T-helper 2 cell treated with Interferon-gamma antibody and Interleukin-4, amounts not matched to agents 5 μg/mL and 100 μg/mL, for 36 hours (primary cell): ENCODE measurements at regions not wholly inside any gene's neighbourhood (a gene's known extent, or its start where the extent isn't known, plus 50 kb on each side); places are given as distances from the start of the nearest gene placed in this dataset.
"Not testable (repeated sequence)": the region's sequence is repeated elsewhere in the genome, so short reads cannot be mapped to it uniquely, and the experiment has no call there.

Experiments used
- DNase-seq: peaks from one replicate; pipeline ENCODE4 v3.0.0; 2021; ENCODE audit warnings: low spot score
- H3K27ac Mint-ChIP-seq: one replicate; pipeline ENCODE4 v1.8.0; 2021; ENCODE audit warnings: mild to moderate bottlenecking, mixed read lengths
- H3K27me3 Mint-ChIP-seq: one replicate; pipeline ENCODE4 v1.8.0; 2021; ENCODE audit warnings: low read depth, mixed read lengths
- H3K36me3 Mint-ChIP-seq: one replicate; pipeline ENCODE4 v1.8.0; 2021; ENCODE audit warnings: low read depth, mixed read lengths
- H3K4me1 Mint-ChIP-seq: one replicate; pipeline ENCODE4 v1.8.0; 2021; ENCODE audit warnings: low read depth, mixed read lengths
- H3K4me3 Mint-ChIP-seq: one replicate; pipeline ENCODE4 v1.8.0; 2022; ENCODE audit warnings: mild to moderate bottlenecking, moderate library complexity, mixed read lengths
- H3K9me3 Mint-ChIP-seq: one replicate; pipeline ENCODE4 v1.8.0; 2021; ENCODE audit warnings: mixed read lengths

DNA sequence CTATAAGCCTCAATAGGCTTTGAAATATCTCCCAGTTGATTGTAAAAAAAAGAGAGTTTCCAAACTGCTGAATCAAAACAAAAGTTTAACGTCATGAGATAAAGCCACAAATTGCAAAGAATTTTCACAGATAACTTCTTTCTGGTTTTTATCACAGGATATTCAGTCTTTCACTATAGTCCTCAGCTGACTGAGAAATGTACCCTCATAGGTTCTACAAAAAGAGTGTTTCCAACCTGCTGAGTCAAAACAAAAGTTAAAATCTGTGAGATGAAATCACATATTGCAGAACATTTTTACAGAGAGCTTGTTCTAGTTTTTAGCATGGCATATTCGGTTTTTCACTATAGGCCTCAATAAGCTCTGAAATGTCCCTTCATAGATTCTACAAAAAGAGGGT, 559.2 kb downstream of the KCNJ18 start:
- H3K27me3 Mint-ChIP-seq = no peaks in the 10 kb centered on the region
- no peaks in the 10 kb centered on the region for H3K36me3 Mint-ChIP-seq
- no peak overlapping the region for H3K27ac Mint-ChIP-seq
- H3K4me3 Mint-ChIP-seq = no peak overlapping the region
- H3K4me1 Mint-ChIP-seq = no peaks in the 10 kb centered on the region
- H3K9me3 Mint-ChIP-seq = peaks cover 5% of the 10 kb centered on the region
- DNase-seq = no peak

DNA sequence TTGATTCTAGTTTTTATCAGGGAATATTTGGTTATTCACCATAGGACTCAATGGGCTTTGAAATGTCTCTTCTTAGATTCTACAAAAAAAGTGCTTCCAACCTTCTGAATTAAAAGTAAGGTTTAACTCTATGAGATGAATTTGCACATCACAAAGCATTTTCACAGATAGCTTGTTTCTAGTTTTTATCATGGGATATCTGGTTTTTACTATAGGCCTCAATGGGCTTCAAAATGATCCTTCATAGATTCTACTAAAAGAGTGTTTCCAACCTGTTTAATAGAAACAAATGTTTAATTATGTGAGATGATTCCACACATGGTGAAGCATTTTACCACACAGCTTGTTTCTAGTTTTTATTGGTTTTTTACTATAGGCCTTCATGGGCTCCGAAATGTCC, 560.7 kb downstream of the KCNJ18 start:
- Mint-ChIP-seq H3K27ac (no peak overlapping the region), H3K27me3 (no peaks in the 10 kb centered on the region), H3K4me1 (no peaks in the 10 kb centered on the region), H3K36me3 (no peaks in the 10 kb centered on the region), H3K9me3 (peaks cover 16% of the 10 kb centered on the region), H3K4me3 (no peak overlapping the region)
- no peak for DNase-seq

- H3K4me1 Mint-ChIP-seq = no peaks in the 10 kb centered on the region
- no peaks in the 10 kb centered on the region for H3K36me3 Mint-ChIP-seq
- no peak for DNase-seq
- no peak overlapping the region for H3K4me3 Mint-ChIP-seq
- no peaks in the 10 kb centered on the region for H3K27me3 Mint-ChIP-seq
- no peak overlapping the region for H3K27ac Mint-ChIP-seq
- H3K9me3 Mint-ChIP-seq = peaks cover 20% of the 10 kb centered on the region
These were observed 573.5 kb downstream of the KCNJ18 start for GRCh38 chr17:22265807-22266206.

GRCh38 chr17:22266231-22266630, 573.9 kb downstream of the KCNJ18 start:
- H3K36me3 Mint-ChIP-seq = no peaks in the 10 kb centered on the region
- no peak overlapping the region for H3K4me3 Mint-ChIP-seq
- H3K4me1 Mint-ChIP-seq = no peaks in the 10 kb centered on the region
- no peak for DNase-seq
- H3K27me3 Mint-ChIP-seq = no peaks in the 10 kb centered on the region
- H3K27ac Mint-ChIP-seq = no peak overlapping the region
- H3K9me3 Mint-ChIP-seq = peaks cover 17% of the 10 kb centered on the region

DNA sequence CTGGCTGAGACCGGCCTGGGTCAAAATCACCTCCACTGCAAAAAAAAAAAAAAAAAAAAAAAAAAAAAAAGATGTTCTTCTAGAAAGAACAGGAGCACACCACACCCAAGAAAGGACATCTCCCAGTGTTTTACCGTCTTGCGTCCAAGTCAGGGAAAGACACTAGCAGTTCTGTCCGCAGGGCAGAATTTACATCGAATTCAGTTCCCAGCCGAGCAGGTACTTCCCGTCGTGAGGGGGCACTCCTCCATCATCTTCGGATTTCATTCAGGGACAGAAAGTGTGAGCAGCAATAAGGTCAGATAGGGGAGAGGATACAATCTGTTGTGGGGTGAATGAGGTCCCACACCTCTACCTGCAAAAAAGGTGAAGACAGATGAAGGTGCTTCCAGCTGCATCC, 574.7 kb downstream of the KCNJ18 start:
- peaks cover 22% of the 10 kb centered on the region for H3K9me3 Mint-ChIP-seq
- DNase-seq = no peak
- no peaks in the 10 kb centered on the region for H3K4me1 Mint-ChIP-seq
- H3K4me3 Mint-ChIP-seq = no peak overlapping the region
- H3K36me3 Mint-ChIP-seq = no peaks in the 10 kb centered on the region
- no peaks in the 10 kb centered on the region for H3K27me3 Mint-ChIP-seq
- H3K27ac Mint-ChIP-seq = no peak overlapping the region

DNA sequence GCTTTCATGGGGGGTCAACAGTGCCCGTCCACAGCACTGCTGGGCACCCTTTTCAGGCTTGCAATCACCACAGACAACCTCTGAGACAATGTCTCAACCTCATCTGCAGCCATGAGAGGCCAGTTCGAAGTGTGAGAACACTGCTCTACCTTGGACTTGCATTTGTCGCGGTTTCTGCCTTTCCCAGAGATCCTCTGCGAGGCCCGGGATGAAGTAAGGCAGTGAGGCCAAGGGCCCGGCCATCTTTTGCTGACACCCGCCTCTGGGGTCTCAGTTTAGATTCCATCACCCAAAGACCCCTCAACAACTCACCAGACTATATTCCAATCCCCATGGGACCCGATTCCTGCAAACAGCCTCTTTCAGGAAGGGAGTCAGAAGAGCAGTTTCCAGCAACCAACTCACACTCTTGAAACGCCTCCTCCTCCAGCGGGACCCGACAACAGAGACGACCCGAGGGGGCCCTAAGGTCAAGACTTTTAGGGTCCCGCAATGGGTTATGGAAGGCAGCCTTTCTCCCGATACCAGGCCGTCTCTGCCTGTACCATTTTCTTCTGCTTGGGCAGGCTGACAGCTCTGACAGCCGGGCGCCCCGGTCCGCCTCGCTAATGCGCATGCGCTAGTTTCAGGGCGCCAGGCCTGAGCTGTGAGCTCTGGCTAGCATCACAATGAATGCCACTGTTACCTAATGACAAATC, 576.0 kb downstream of the KCNJ18 start:
- DNase-seq = no peak
- H3K27ac Mint-ChIP-seq = no peak overlapping the region
- no peaks in the 10 kb centered on the region for H3K4me1 Mint-ChIP-seq
- peaks cover 28% of the 10 kb centered on the region for H3K9me3 Mint-ChIP-seq
- no peaks in the 10 kb centered on the region for H3K36me3 Mint-ChIP-seq
- no peaks in the 10 kb centered on the region for H3K27me3 Mint-ChIP-seq
- H3K4me3 Mint-ChIP-seq = no peak overlapping the region

GRCh38 chr17:22268912-22269220, 576.5 kb downstream of the KCNJ18 start:
- H3K4me1 Mint-ChIP-seq = no peaks in the 10 kb centered on the region
- no peak overlapping the region for H3K4me3 Mint-ChIP-seq
- no peak overlapping the region for H3K27ac Mint-ChIP-seq
- H3K36me3 Mint-ChIP-seq = no peaks in the 10 kb centered on the region
- no peak for DNase-seq
- H3K27me3 Mint-ChIP-seq = no peaks in the 10 kb centered on the region
- H3K9me3 Mint-ChIP-seq = peaks cover 31% of the 10 kb centered on the region

- Mint-ChIP-seq H3K4me3 (no peak overlapping the region), H3K36me3 (no peaks in the 10 kb centered on the region), H3K27me3 (no peaks in the 10 kb centered on the region), H3K9me3 (peaks cover 42% of the 10 kb centered on the region), H3K27ac (no peak overlapping the region), H3K4me1 (no peaks in the 10 kb centered on the region)
- DNase-seq = no peak
These were observed 578.1 kb downstream of the KCNJ18 start for GRCh38 chr17:22270381-22270780.

DNA sequence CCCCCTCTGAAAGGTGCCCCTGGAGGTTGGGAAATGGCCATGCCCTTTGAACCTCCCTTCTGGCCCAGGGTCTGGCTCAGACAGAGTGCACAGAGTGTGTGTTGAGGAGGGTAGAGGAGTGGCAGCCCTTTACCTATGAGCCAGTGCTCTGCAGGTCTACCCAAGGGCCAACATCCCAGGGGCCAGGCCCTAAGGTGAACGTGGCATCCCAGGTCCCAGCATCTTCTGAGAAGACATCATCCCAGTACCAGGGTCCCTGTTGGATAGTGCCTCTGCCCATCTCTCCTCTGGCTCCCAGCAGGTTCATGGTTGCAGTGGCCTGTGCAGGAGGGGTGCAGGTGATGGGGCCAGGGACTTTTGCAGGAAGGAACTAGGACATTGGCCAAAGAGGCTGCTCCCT, 578.5 kb downstream of the KCNJ18 start:
- not testable (repeated sequence) for H3K4me3 Mint-ChIP-seq, DNase-seq

DNA sequence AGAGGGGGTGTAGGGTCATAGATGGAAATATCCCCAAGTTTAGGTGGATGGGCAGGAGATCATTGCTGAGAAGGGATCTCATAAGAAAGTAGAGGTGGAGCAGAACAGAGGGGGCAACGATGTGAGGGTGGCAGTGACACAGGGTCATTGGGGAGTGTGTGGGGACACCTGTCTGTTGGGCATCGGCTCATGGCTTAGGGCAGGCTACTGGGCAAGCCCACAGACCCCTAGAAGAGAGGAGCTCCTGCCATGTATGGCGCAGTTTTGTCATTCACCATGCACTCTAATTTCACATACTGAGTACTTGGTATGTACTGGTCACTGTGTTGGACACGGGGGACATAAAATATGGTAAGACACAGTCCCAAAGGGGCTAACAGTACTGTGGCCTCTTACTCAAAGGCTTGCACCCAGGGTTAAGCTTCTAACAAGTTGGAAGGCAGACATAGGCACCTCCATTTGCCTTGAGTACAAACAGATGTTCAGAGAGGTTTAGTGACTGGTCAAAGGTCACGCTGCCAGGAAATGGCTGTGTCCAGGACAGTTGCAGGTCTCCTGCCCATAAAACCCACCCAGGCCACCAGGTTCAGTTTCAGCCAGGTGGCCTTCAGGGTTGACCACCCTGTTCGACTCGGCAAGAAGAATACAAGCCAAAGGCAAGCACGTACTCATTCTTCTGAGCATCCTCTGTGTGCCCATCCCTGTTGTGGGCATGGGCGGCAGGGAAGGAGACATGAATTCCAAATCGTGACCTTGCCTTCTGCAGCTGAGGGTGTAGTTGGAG, 580.2 kb downstream of the KCNJ18 start:
- Mint-ChIP-seq H3K27ac (no peak overlapping the region), H3K4me3 (no peak overlapping the region), H3K9me3 (peaks cover 59% of the 10 kb centered on the region), H3K27me3 (no peaks in the 10 kb centered on the region), H3K4me1 (no peaks in the 10 kb centered on the region), H3K36me3 (peaks cover 1% of the 10 kb centered on the region)
- no peak for DNase-seq

More for the DNA sequence above, 578.5 kb downstream of the KCNJ18 start:
- not testable (repeated sequence) for H3K36me3 Mint-ChIP-seq, H3K4me1 Mint-ChIP-seq, H3K27ac Mint-ChIP-seq, H3K27me3 Mint-ChIP-seq
- peaks cover 46% of the 10 kb centered on the region for H3K9me3 Mint-ChIP-seq

DNA sequence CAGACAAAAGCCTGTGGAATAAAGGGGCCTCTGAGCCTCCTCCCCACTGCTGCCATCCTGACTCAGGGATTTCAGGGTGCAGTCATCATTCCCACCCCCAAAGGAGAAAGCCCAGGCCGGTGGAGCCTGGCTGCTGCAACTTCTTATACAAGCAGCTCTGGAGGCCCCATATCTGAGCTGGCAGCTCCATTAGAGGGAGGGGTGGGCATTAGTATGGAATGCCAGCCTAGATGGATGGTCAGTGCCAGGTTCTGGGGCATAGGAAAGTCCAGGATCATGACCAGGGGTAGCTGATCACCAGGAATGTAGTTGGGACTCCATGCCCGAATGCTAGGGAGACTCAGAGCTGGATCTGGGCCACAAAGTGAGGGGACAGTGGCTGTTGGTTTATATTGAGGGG, 581.0 kb downstream of the KCNJ18 start:
- Mint-ChIP-seq H3K27ac (no peak overlapping the region), H3K27me3 (no peaks in the 10 kb centered on the region), H3K9me3 (peaks cover 59% of the 10 kb centered on the region), H3K4me3 (no peak overlapping the region), H3K4me1 (no peaks in the 10 kb centered on the region), H3K36me3 (peaks cover 1% of the 10 kb centered on the region)
- DNase-seq = no peak

DNA sequence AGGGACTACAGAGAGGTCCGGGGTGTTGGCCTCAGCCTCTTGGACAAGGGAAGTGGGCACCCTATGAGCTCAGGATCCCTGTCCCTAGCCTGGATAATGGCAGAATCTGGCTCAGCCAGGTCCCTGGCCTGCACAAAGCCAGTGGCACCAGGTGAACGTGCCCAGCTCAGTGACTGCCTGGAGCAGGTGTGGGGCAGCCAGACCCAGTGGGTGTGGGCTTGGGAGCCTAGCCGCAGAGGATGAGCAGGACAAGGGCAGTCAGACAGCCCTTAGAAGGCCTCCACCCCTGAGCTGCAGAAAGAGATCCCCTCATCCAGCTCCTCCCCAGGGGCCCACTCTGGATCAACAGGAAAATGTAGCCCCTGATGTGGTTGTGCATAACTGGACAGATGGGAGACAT, 585.3 kb downstream of the KCNJ18 start:
- H3K36me3 Mint-ChIP-seq = peaks cover 1% of the 10 kb centered on the region
- H3K4me1 Mint-ChIP-seq = no peaks in the 10 kb centered on the region
- H3K9me3 Mint-ChIP-seq = peaks cover 42% of the 10 kb centered on the region
- DNase-seq = no peak
- no peak overlapping the region for H3K4me3 Mint-ChIP-seq
- H3K27me3 Mint-ChIP-seq = no peaks in the 10 kb centered on the region
- H3K27ac Mint-ChIP-seq = no peak overlapping the region

- H3K4me3 Mint-ChIP-seq = no peak overlapping the region
- DNase-seq = no peak
- H3K4me1 Mint-ChIP-seq = no peaks in the 10 kb centered on the region
- no peaks in the 10 kb centered on the region for H3K27me3 Mint-ChIP-seq
- peaks cover 1% of the 10 kb centered on the region for H3K36me3 Mint-ChIP-seq
- peaks cover 46% of the 10 kb centered on the region for H3K9me3 Mint-ChIP-seq
- H3K27ac Mint-ChIP-seq = no peak overlapping the region
These were observed 586.3 kb downstream of the KCNJ18 start for GRCh38 chr17:22278302-22279275.
